Left renal pelvis (tissue), 4 donors: ENCODE measurements at regions not wholly inside any gene's neighbourhood (a gene's known extent, or its start where the extent isn't known, plus 50 kb on each side); places are given as distances from the start of the nearest gene placed in this dataset.

Experiments
- DNase-seq, 4 donors: peaks; one replicate each; pipeline ENCODE4 v3.0.0-alpha.2; 2013; ENCODE audit warnings: low read depth in 4 of 4, low spot score in 3 of 4

DNA sequence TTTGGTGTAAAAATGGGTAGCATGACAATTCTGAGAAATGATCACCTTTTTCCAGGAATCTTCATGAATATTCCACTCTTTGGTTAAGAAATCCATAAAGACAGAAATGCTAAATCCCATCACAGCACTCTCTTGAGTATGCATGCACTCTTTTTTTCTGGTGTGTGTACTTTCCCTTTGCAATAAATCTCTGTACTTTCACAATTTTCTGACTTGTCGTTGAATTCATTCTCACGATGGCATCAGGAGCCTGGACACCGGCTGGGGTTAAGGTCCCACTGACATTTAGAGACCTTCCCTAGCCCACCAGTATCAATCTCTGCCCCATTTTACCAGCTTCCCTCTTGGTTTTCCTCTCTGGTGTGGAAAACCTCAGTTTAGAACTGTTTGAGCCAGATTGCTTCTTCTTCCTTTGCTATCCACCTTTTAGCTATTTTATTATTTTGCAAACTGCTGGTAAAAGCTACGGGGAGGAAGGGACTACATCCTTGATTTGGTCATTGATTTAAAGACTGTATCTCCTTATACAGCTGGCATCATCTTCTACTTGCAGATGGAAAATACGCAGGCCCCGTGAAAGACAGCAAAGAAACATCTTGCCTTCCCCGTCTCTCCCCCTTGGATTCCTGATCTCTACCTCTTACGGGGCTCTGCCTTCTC, 59.9 kb upstream of the ZFR start:
- DNase-seq = no peak

GRCh38 chr5:32503261-32503660, 58.7 kb upstream of the ZFR start:
- no peak for DNase-seq

DNA sequence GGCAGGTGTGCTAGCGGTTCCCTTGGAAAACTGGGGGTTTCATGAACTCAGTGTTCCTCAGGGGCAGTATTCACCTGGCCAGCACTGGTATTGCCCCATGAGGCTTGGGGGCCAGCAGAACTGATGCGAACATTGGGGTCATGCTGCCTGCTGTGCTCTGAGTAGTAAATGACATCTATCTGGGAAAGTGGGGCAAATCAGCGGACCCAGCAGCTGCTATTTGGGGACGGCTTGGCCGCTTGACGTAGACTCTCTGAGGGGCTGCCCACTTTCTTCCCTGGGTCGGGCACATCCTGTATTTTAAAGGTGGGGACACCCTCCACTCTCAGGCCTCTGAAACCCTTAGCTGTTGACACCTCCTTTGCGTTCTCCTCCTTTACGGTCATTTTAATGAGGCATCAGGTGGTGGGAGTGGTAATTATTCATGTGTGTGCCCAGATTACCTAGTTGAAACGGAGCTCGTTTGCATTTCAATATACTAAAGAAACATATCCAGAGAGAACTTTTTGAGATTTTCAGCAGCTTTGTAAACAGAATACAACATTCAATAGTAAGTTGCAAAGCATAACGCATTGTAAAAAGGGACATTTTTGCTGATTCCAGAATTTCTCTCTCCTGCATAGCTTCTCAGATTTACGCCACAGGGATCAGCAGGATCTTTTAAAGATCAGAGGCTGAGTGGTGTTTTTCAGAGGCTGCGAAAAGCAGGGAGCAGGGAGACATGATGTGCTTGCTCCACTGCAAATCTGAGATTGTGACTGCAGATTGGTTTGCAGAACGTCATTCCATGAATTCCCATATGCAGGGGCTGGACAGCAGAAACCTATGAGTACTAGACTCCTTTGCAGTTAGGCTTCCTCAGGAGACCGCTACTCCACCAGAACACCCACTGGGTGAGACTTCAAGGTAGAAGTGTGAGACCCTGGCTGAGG, 56.8 kb upstream of the ZFR start:
- no peak for DNase-seq

- DNase-seq = no peak
Measured at GRCh38 chr5:32500181-32500580, 55.6 kb upstream of the ZFR start.

DNA sequence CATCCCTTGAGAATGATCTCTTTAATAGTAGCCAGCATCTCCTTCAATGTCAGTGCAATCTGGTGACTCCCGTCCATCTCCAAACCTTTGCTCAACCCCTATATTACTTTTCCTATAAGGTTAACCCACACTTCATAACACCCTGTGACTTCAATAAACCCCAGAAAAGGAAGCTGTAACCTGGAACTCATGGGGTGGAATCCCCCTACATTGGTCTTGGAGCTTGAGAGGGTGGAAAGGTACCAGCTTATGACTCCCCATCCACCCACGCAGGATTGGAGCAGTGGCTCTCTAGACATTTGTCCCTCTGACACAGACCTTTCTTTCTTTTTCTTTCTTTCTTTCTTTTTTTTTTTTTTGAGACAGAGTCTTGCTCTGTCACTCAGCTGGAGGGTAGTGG, 54.7 kb upstream of the ZFR start:
- no peak for DNase-seq

GRCh38 chr5:32498484-32498883, 53.9 kb upstream of the ZFR start:
- no peak for DNase-seq

GRCh38 chr5:32496104-32496503, 51.6 kb upstream of the ZFR start:
- DNase-seq = no peak

GRCh38 chr5:32494827-32495226, 50.3 kb upstream of the ZFR start:
- DNase-seq = no peak
